Karpas-422 (cell line): ENCODE measurements at regions not wholly inside any gene's neighbourhood (a gene's known extent, or its start where the extent isn't known, plus 50 kb on each side); places are given as distances from the start of the nearest gene placed in this dataset.

Experiments used
- DNase-seq: peaks from one replicate; pipeline ENCODE4 v3.0.0-alpha.2; 2015
- H2AFZ ChIP-seq: fragments of 200-600 bp; sonication (generic); 2 replicates; pipeline ENCODE4 v1.6.1; 2014; ENCODE audit warnings: antibody characterized with exemption, low read length, mixed read lengths
- H3K27ac ChIP-seq: fragments of 200-600 bp; sonication (generic); 2 replicates; pipeline ENCODE4 v1.5.1; 2014; ENCODE audit warnings: mild to moderate bottlenecking, low read length, moderate library complexity
- H3K27me3 ChIP-seq: fragments of 200-600 bp; sonication (generic); 2 replicates; pipeline ENCODE4 v1.6.1; 2014; ENCODE audit warnings: low read length, mixed read lengths
- H3K36me3 ChIP-seq: fragments of 200-600 bp; sonication (generic); 2 replicates; pipeline ENCODE4 v1.6.1; 2014; ENCODE audit warnings: low read length, mixed read lengths; ENCODE audit not compliant: insufficient read depth
- H3K4me1 ChIP-seq: fragments of 200-600 bp; sonication (generic); 2 replicates; pipeline ENCODE4 v1.6.1; 2014; ENCODE audit warnings: mild to moderate bottlenecking, low read length, mixed read lengths
- H3K4me2 ChIP-seq: fragments of 200-600 bp; sonication (generic); 2 replicates; pipeline ENCODE4 v1.6.1; 2014; ENCODE audit warnings: low read length, low read depth, mild to moderate bottlenecking; ENCODE audit not compliant: poor library complexity, severe bottlenecking
- H3K4me3 ChIP-seq: fragments of 200-600 bp; sonication (generic); 2 replicates; pipeline ENCODE4 v1.5.1; 2014; ENCODE audit warnings: mild to moderate bottlenecking, antibody characterized with exemption, low read length, mixed read lengths
- H3K79me2 ChIP-seq: fragments of 200-600 bp; sonication (generic); 2 replicates; pipeline ENCODE4 v1.6.1; 2014; ENCODE audit warnings: mild to moderate bottlenecking, low read length, mixed read lengths
- H3K9ac ChIP-seq: fragments of 200-600 bp; sonication (generic); 2 replicates; pipeline ENCODE4 v1.6.0; 2014; ENCODE audit warnings: low read length
- H3K9me2 ChIP-seq: fragments of 200-600 bp; sonication (generic), shearing (Covaris generic); replicated peaks from 2 replicates; pipeline ENCODE4 v1.6.0; 2014; ENCODE audit warnings: mild to moderate bottlenecking, low read length, moderate library complexity; ENCODE audit not compliant: insufficient read depth
- H3K9me3 ChIP-seq: fragments of 300-700, 200-600 bp; sonication (generic); 2 replicates; pipeline ENCODE4 v1.6.1; 2014; ENCODE audit warnings: low read length, mixed read lengths
- H4K20me1 ChIP-seq: fragments of 200-600 bp; sonication (generic); 2 replicates; pipeline ENCODE4 v1.6.1; 2014; ENCODE audit warnings: mild to moderate bottlenecking, antibody characterized with exemption, low read length, low read depth; ENCODE audit not compliant: insufficient read depth

DNA sequence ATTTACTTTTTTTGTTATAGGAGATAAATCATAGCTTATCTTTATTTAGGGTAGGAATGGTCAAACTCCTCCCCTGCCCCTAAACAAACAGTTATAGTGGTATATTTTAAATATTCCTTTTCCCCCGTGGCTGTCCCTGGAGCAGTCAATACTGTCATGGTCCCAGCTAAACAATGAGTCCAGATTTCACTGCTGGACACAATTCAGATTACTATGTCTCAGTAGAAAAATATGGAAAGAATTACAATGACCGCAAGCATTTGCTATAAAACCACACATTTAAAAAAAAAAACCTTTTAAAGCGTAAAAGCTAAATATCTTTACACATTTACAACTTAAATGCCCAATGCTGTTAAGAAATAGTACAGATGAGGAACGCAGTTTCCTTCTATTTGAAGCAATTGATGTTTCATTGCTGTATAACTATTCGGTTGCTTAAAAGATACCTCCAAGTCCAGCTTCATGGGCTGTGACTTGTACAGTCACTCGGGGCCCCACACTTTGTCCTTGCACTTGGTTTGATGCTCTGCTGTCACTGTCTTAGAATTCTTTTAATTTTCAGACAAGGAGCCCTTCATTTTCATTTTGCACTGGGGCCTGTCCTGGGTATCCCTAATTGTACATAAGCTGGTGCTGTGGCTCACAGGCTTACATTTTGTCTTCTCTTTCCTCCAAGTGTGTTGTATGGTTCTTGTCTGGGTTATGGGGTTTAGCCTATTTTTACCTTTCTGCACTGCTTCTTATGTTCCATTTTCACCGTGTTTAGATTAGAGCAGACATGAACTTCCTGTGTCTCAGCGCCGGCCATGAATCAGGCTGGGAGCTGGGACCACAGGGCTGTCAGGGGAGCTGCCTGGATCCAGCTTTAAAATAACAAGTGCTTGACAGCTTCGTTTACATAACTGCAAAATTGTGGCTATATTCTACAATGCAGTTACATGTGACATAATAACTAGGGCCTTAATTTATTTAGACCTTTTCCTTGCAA, 530.2 kb upstream of the FZD8 start:
- no peaks in the 10 kb centered on the region for H3K9me3 ChIP-seq
- H2AFZ ChIP-seq = no peak overlapping the region
- H3K4me1 ChIP-seq = no peaks in the 10 kb centered on the region
- H3K4me2 ChIP-seq = no peak overlapping the region
- H3K79me2 ChIP-seq = no peaks in the 10 kb centered on the region
- no peak overlapping the region for H3K27ac ChIP-seq
- H3K9ac ChIP-seq = no peak overlapping the region
- no peaks in the 10 kb centered on the region for H4K20me1 ChIP-seq
- no peaks in the 10 kb centered on the region for H3K9me2 ChIP-seq
- no peak for DNase-seq
- H3K36me3 ChIP-seq = no peaks in the 10 kb centered on the region
- no peak overlapping the region for H3K4me3 ChIP-seq
- H3K27me3 ChIP-seq = peaks cover 2% of the 10 kb centered on the region; the same call in 1 of the 2 replicates

DNA sequence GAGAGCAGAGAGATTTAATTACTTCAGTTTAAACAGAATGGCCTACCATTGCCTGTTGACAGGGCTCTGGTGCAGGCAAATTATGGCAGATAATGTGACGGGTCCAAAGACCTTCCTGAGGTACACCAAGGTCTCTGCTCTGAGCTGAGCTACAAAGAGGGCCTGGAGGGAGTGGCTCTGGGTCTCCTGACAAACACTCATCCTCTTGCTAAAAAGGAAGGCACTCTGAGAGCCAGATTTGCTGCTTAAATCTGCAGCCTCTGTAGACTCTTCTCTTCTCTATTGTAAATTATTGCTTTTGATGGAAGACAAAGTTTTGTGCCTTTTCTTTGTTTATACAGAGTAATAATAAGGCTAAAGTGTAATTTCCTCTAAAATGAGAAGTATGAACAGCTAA, 529.5 kb upstream of the FZD8 start:
- H3K4me2 ChIP-seq = no peak overlapping the region
- DNase-seq = no peak
- H3K9me2 ChIP-seq = no peaks in the 10 kb centered on the region
- no peak overlapping the region for H2AFZ ChIP-seq
- H3K27ac ChIP-seq = no peak overlapping the region
- H3K9ac ChIP-seq = no peak overlapping the region
- no peak overlapping the region for H3K4me3 ChIP-seq
- no peaks in the 10 kb centered on the region for H3K36me3 ChIP-seq
- peaks cover 2% of the 10 kb centered on the region; the same call in 1 of the 2 replicates for H3K27me3 ChIP-seq
- H3K4me1 ChIP-seq = no peaks in the 10 kb centered on the region
- H4K20me1 ChIP-seq = no peaks in the 10 kb centered on the region
- no peaks in the 10 kb centered on the region for H3K9me3 ChIP-seq
- no peaks in the 10 kb centered on the region for H3K79me2 ChIP-seq

DNA sequence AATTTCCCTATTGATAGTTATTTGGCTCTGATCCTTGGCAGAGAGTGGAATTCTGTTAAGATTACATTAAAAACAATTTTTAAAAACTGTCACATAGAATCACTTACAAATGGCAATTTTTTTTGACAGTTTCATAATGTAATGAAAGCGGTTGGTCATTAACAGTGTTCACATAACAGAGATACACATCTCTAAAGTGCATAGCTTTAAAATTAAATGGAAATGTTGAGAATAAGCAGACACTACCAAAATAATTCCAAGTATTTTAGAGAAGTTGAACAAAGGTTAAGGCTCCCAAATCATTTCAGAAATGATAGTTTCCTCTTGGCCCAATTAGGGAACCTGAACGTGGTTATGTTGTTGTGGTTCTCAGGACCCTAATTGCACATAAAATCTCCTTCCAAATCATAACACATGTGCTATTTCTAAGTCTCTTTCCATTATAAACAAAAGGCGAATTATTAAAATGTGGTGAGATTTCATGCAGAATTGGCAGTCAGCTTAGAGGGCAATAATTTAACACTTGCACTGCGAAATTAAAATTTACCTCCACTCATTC, 528.9 kb upstream of the FZD8 start:
- no peaks in the 10 kb centered on the region for H3K4me1 ChIP-seq
- H3K27ac ChIP-seq = no peak overlapping the region
- no peaks in the 10 kb centered on the region for H3K9me3 ChIP-seq
- H3K9me2 ChIP-seq = no peaks in the 10 kb centered on the region
- no peaks in the 10 kb centered on the region for H4K20me1 ChIP-seq
- no peak overlapping the region for H3K4me2 ChIP-seq
- H3K4me3 ChIP-seq = no peak overlapping the region
- H3K36me3 ChIP-seq = no peaks in the 10 kb centered on the region
- H2AFZ ChIP-seq = no peak overlapping the region
- H3K27me3 ChIP-seq = peaks cover 2% of the 10 kb centered on the region; the same call in 1 of the 2 replicates
- H3K79me2 ChIP-seq = no peaks in the 10 kb centered on the region
- DNase-seq = no peak
- H3K9ac ChIP-seq = no peak overlapping the region

DNA sequence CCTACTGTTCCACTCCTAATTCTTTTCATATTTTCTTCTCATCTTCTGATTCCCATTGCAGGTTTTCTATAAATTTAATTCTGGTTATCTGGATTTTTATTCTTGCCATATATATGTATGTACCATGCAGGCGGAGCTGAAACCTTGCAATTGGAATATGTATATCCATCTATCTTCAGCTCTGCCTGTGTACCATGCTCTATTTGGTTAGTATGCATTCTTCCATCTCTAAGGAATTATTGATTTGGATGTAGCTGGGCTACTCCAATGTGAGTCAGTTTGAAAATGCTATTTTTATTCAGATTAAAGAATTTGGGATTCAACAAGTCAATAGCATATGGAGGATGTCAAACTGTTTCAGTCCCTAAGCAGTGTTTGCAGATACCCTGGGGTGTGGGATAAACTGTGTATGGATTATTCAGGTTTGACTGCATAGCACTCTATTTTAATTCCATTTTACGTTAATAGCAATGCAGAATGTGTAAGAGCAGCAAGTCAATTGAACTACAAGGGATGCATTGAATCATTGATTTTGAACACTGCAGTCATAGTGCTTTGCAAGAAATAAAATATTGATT, 528.1 kb upstream of the FZD8 start:
- Histone ChIP-seq H3K9me2 (no peaks in the 10 kb centered on the region), H3K27me3 (peaks cover 2% of the 10 kb centered on the region; the same call in 1 of the 2 replicates), H3K4me1 (no peaks in the 10 kb centered on the region), H4K20me1 (no peaks in the 10 kb centered on the region), H3K4me2 (no peak overlapping the region), H3K9me3 (no peaks in the 10 kb centered on the region), H2AFZ (no peak overlapping the region), H3K27ac (no peak overlapping the region), H3K79me2 (no peaks in the 10 kb centered on the region), H3K36me3 (no peaks in the 10 kb centered on the region), H3K9ac (no peak overlapping the region), H3K4me3 (no peak overlapping the region)
- DNase-seq = no peak

DNA sequence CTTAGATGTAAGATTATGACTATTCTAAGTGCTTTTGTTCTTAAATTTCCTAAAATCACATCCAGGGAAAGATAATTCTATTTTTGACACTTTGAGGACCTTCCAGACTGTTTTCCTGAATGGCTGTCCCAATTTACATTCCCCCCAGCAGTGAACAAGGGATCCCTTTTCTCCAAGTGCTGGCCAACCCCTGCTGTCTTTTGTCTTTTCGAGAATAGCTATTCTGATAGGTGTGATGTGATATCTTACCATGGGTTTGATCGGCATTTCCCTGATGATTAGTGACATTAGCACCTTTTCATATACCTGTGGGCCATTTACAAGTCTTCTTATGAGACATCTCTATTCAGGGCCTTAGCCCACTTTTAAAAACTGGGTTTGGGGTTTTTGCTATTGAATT, 526.7 kb upstream of the FZD8 start:
- Histone ChIP-seq H3K9me2 (no peaks in the 10 kb centered on the region), H3K27ac (no peak overlapping the region), H3K36me3 (no peaks in the 10 kb centered on the region), H3K4me3 (no peak overlapping the region), H4K20me1 (no peaks in the 10 kb centered on the region), H3K27me3 (peaks cover 2% of the 10 kb centered on the region; the same call in 1 of the 2 replicates), H2AFZ (no peak overlapping the region), H3K4me1 (no peaks in the 10 kb centered on the region), H3K4me2 (no peak overlapping the region), H3K9ac (no peak overlapping the region), H3K9me3 (no peaks in the 10 kb centered on the region), H3K79me2 (no peaks in the 10 kb centered on the region)
- no peak for DNase-seq

DNA sequence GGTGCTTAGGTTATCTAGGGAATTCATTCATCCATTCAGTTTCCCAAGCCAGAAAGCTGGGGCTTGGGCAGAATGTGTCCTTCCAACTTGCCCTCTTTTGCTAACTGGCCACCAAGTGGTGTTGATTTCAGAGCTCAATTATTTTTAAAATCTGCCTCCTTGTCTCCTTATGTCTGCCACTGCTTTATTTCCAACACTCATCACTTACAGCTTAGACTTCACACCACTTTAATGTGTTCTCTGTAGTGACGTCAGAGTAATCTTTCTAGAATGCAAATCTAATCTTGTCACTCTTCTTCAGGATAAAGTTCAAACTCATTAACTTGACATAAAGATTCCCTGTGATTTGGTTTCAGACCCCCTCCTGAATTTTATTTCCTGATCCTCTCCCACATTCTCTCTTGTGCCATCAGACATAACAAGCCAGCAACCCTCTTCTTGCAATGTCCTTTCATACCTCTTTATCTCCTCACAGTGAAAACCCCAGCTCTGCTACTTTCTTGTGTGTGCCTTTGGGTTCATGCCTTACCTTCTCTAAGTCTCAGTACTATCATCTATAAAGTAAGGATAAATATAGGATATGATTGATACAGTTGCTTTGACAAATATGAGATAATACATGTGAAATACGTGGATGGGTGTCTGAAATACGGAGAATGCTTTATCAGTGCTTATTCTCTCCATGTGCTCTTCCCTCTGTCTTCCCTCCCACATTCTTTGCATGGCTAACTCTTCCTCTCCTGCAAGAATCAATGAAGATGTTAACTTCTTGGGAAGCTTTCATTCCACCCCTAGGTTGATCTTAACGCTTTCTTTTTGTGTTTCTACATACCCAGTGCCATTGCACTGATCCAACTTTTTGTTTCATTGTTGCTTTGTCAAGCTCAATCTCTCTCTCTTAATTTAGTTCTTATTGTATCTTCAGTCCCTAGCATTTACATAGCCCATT, 522.7 kb upstream of the FZD8 start:
- Histone ChIP-seq H3K27me3 (no peaks in the 10 kb centered on the region), H2AFZ (no peak overlapping the region), H3K79me2 (no peaks in the 10 kb centered on the region), H3K9me2 (no peaks in the 10 kb centered on the region), H3K4me2 (no peak overlapping the region), H3K27ac (no peak overlapping the region), H3K9ac (no peak overlapping the region), H4K20me1 (no peaks in the 10 kb centered on the region), H3K4me1 (no peaks in the 10 kb centered on the region), H3K4me3 (no peak overlapping the region), H3K9me3 (no peaks in the 10 kb centered on the region), H3K36me3 (no peaks in the 10 kb centered on the region)
- DNase-seq = no peak

DNA sequence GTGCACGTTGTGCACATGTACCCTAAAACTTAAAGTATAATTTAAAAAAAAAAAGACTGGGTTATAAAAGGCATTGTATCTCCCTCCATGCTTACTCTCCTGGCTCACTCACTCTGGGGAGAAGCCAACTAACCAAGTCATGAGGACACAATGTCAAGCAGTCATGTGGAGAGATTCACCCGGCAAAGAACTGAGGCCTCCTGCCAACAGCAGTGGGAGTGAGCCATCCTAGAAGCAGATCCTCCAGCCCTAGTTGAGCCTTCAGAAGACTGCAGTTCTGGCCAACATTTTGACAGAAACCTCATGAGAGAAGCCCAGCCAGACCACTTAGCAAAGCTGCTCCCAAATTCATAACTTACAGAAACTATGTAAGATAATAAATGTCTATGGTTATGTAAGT, 521.7 kb upstream of the FZD8 start:
- Histone ChIP-seq H3K36me3 (no peaks in the 10 kb centered on the region), H3K4me3 (no peak overlapping the region), H3K4me1 (no peaks in the 10 kb centered on the region), H3K27me3 (no peaks in the 10 kb centered on the region), H3K27ac (no peak overlapping the region), H4K20me1 (no peaks in the 10 kb centered on the region), H3K79me2 (no peaks in the 10 kb centered on the region), H3K9ac (no peak overlapping the region), H3K4me2 (no peak overlapping the region), H2AFZ (no peak overlapping the region), H3K9me3 (no peaks in the 10 kb centered on the region), H3K9me2 (no peaks in the 10 kb centered on the region)
- DNase-seq = no peak
